ENCODE measurements at regions not wholly inside any gene's neighbourhood (a gene's known extent, or its start where the extent isn't known, plus 50 kb on each side); places are given as distances from the start of the nearest gene placed in this dataset.

DNA sequence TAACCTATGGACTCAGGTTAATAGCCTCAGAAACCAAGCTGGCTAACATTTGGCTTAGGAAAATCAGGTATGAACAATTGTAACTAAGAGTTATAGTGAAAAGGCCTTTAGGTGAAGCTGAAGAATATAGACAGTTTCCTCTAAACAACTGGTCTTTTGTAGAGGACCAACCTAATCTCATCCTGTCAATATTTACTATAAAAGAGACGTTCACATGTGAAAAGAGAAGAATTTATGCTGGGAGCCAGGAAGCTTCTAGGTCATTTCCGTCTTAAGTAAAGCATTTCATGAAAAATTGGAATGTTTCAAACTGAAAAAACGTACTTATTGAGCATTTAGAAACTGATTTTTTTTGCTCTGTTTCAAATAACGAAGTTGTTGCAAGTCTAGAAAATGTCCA, 764.3 kb upstream of the GOLIM4 start:
- H3K4me1 ChIP-seq (ENCODE audit: low read length), result 0 out of 2 replicates have a peak, but pooled peaks cover 5% of the 10 kb centered on the region
- DNase-seq, result no peak

GRCh38 chr3:168859574-168859973, 763.9 kb upstream of the GOLIM4 start:
- no peaks in the 10 kb centered on the region for H3F3A ChIP-seq (ENCODE audit: insufficient read depth, low read length)
- H3K36me3 ChIP-seq (replicated peaks; ENCODE audit: insufficient read depth, low read length), result no peaks in the 10 kb centered on the region
- H2AFZ ChIP-seq (ENCODE audit: low read length), result no peak overlapping the region
- no peaks in the 10 kb centered on the region for H3K27me3 ChIP-seq (replicated peaks; ENCODE audit: insufficient read depth, low read length)
- no peaks in the 10 kb centered on the region for H3K9me2 ChIP-seq (replicated peaks; ENCODE audit: insufficient read depth, low read length)
- H3K27ac ChIP-seq (ENCODE audit: low read length), result no peak overlapping the region
- 0 out of 2 replicates have a peak, but pooled peaks cover 5% of the 10 kb centered on the region for H3K4me1 ChIP-seq (ENCODE audit: low read length)
- no peak overlapping the region for H3K4me3 ChIP-seq (ENCODE audit: low read length)
- H4K20me1 ChIP-seq (ENCODE audit: insufficient read depth, low read length), result no peaks in the 10 kb centered on the region
- no peak for DNase-seq
- H3K4me2 ChIP-seq (ENCODE audit: low read depth, low read length), result no peak overlapping the region
- TF ChIP-seq EZH2phosphoT487 (IDR thresholded peaks at IDR 0.05; ENCODE audit: low read length) (no peak), CTCF (IDR thresholded peaks at IDR 0.05; ENCODE audit: low read length) (no peak), EZH2 (optimal IDR thresholded peaks at IDR 0.05; ENCODE audit: low read depth, low read length) (no peak)
- H3K79me2 ChIP-seq (ENCODE audit: low read length), result no peaks in the 10 kb centered on the region
- H3K9me3 ChIP-seq (replicated peaks; ENCODE audit: insufficient read depth, low read length), result no peaks in the 10 kb centered on the region
- no peak overlapping the region for H3K9ac ChIP-seq (ENCODE audit: low read length)

More for the DNA sequence above, 764.3 kb upstream of the GOLIM4 start:
- no peak for TF ChIP-seq EZH2phosphoT487 (IDR thresholded peaks at IDR 0.05; ENCODE audit: low read length)
- TF ChIP-seq EZH2 (optimal IDR thresholded peaks at IDR 0.05; ENCODE audit: low read depth, low read length), result no peak
- TF ChIP-seq CTCF (IDR thresholded peaks at IDR 0.05; ENCODE audit: low read length), result no peak
- Histone ChIP-seq H2AFZ (ENCODE audit: low read length) (no peak overlapping the region), H3K9me2 (replicated peaks; ENCODE audit: insufficient read depth, low read length) (no peaks in the 10 kb centered on the region), H3F3A (ENCODE audit: insufficient read depth, low read length) (no peaks in the 10 kb centered on the region), H4K20me1 (ENCODE audit: insufficient read depth, low read length) (no peaks in the 10 kb centered on the region), H3K4me3 (ENCODE audit: low read length) (no peak overlapping the region), H3K9ac (ENCODE audit: low read length) (no peak overlapping the region), H3K9me3 (replicated peaks; ENCODE audit: insufficient read depth, low read length) (no peaks in the 10 kb centered on the region), H3K4me2 (ENCODE audit: low read depth, low read length) (no peak overlapping the region), H3K27me3 (replicated peaks; ENCODE audit: insufficient read depth, low read length) (no peaks in the 10 kb centered on the region), H3K79me2 (ENCODE audit: low read length) (no peaks in the 10 kb centered on the region), H3K36me3 (replicated peaks; ENCODE audit: insufficient read depth, low read length) (no peaks in the 10 kb centered on the region), H3K27ac (ENCODE audit: low read length) (no peak overlapping the region)

GRCh38 chr3:168859143-168859542, 763.4 kb upstream of the GOLIM4 start:
- 0 out of 2 replicates have a peak, but pooled peaks cover 5% of the 10 kb centered on the region for H3K4me1 ChIP-seq (ENCODE audit: low read length)
- no peak for DNase-seq
- H3K4me3 ChIP-seq (ENCODE audit: low read length), result no peak overlapping the region
- H3K9ac ChIP-seq (ENCODE audit: low read length), result no peak overlapping the region
- H3K36me3 ChIP-seq (replicated peaks; ENCODE audit: insufficient read depth, low read length), result no peaks in the 10 kb centered on the region
- H4K20me1 ChIP-seq (ENCODE audit: insufficient read depth, low read length), result no peaks in the 10 kb centered on the region
- no peaks in the 10 kb centered on the region for H3K9me2 ChIP-seq (replicated peaks; ENCODE audit: insufficient read depth, low read length)
- H3K79me2 ChIP-seq (ENCODE audit: low read length), result no peaks in the 10 kb centered on the region
- no peaks in the 10 kb centered on the region for H3K9me3 ChIP-seq (replicated peaks; ENCODE audit: insufficient read depth, low read length)
- TF ChIP-seq EZH2phosphoT487 (IDR thresholded peaks at IDR 0.05; ENCODE audit: low read length), result no peak
- no peak for TF ChIP-seq CTCF (IDR thresholded peaks at IDR 0.05; ENCODE audit: low read length)
- no peak for TF ChIP-seq EZH2 (optimal IDR thresholded peaks at IDR 0.05; ENCODE audit: low read depth, low read length)
- no peak overlapping the region for H3K4me2 ChIP-seq (ENCODE audit: low read depth, low read length)
- no peaks in the 10 kb centered on the region for H3K27me3 ChIP-seq (replicated peaks; ENCODE audit: insufficient read depth, low read length)
- no peaks in the 10 kb centered on the region for H3F3A ChIP-seq (ENCODE audit: insufficient read depth, low read length)
- no peak overlapping the region for H2AFZ ChIP-seq (ENCODE audit: low read length)
- H3K27ac ChIP-seq (ENCODE audit: low read length), result no peak overlapping the region

Measured in MM.1S (cell line).